Neural cell (in vitro differentiated cells): ENCODE measurements at regions not wholly inside any gene's neighbourhood (a gene's known extent, or its start where the extent isn't known, plus 50 kb on each side); places are given as distances from the start of the nearest gene placed in this dataset.

Experiments
- H2AFZ ChIP-seq: fragments of 200-600, 300-800 bp; sonication (generic), shearing (Covaris generic); 2 replicates; pipeline ENCODE4 v1.6.0; 2014; ENCODE audit warnings: low read depth, mild to moderate bottlenecking, antibody characterized with exemption, low read length, moderate library complexity
- H3F3A ChIP-seq: fragments of 200-600 bp; shearing (Covaris generic); 2 replicates; pipeline ENCODE4 v1.6.1; 2016; ENCODE audit warnings: mild to moderate bottlenecking, moderate library complexity, mixed read lengths, antibody characterized with exemption, low read length; ENCODE audit not compliant: insufficient read depth, poor library complexity, severe bottlenecking
- H3K27ac ChIP-seq: fragments of 200-600, 300-800 bp; sonication (generic), shearing (Covaris generic); 2 replicates; pipeline ENCODE4 v1.5.1; 2014; ENCODE audit warnings: mild to moderate bottlenecking, low read length, moderate library complexity
- H3K27me3 ChIP-seq: fragments of 300-800, 200-600 bp; sonication (generic), shearing (Covaris generic); 2 replicates; pipeline ENCODE4 v1.6.0; 2014; ENCODE audit warnings: mild to moderate bottlenecking, low read depth, low read length, moderate library complexity; ENCODE audit not compliant: insufficient read depth
- H3K36me3 ChIP-seq: fragments of 300-800, 200-600 bp; sonication (generic), shearing (Covaris generic); 2 replicates; pipeline ENCODE4 v1.5.1; 2014; ENCODE audit warnings: mild to moderate bottlenecking, antibody characterized with exemption, low read length, moderate library complexity; ENCODE audit not compliant: insufficient read depth
- H3K4me2 ChIP-seq: fragments of 300-800, 200-600 bp; sonication (generic), shearing (Covaris generic); 2 replicates; pipeline ENCODE4 v1.6.0; 2014; ENCODE audit warnings: mild to moderate bottlenecking, low read length
- H3K4me3 ChIP-seq: fragments of 300-800, 200-600 bp; sonication (generic), shearing (Covaris generic); 2 replicates; pipeline ENCODE4 v1.5.1; 2014; ENCODE audit warnings: mild to moderate bottlenecking, low read length, moderate library complexity
- H3K79me2 ChIP-seq: fragments of 200-600 bp; shearing (Covaris generic); replicated peaks from 2 replicates; pipeline ENCODE4 v1.6.0; 2014; ENCODE audit warnings: mild to moderate bottlenecking, low read length, moderate library complexity; ENCODE audit not compliant: insufficient read depth
- H3K9ac ChIP-seq: fragments of 300-800, 200-600 bp; sonication (generic), shearing (Covaris generic); 2 replicates; pipeline ENCODE4 v1.6.1; 2016; ENCODE audit warnings: mild to moderate bottlenecking, low read length, mixed read lengths
- H3K9me2 ChIP-seq: fragments of 200-600 bp; shearing (Covaris generic); 2 replicates; pipeline ENCODE4 v1.6.1; 2016; ENCODE audit warnings: mild to moderate bottlenecking, low read length, mixed read lengths; ENCODE audit not compliant: insufficient read depth
- H3K9me3 ChIP-seq: fragments of 200-600, 300-800 bp; sonication (generic), shearing (Covaris generic); 2 replicates; pipeline ENCODE4 v1.6.1; 2016; ENCODE audit warnings: mild to moderate bottlenecking, mixed run types, low read length, moderate library complexity, mixed read lengths
- H4K20me1 ChIP-seq: fragments of 200-600 bp; shearing (Covaris generic); 2 replicates; pipeline ENCODE4 v1.6.1; 2016; ENCODE audit warnings: mild to moderate bottlenecking, mixed run types; ENCODE audit not compliant: insufficient read depth
- CTCF ChIP-seq: fragments of 450-650 bp; IDR thresholded peaks from 2 replicates; pipeline ENCODE4 v1.5.1; 2014; ENCODE audit warnings: antibody characterized with exemption, mild to moderate bottlenecking, moderate library complexity; ENCODE audit not compliant: poor library complexity, severe bottlenecking
- EP300 ChIP-seq: fragments of 450-650 bp; conservative IDR thresholded peaks from 2 replicates; pipeline ENCODE4 v1.6.1; 2014; ENCODE audit warnings: antibody characterized with exemption, mild to moderate bottlenecking, moderate library complexity; ENCODE audit not compliant: poor library complexity, severe bottlenecking
- EZH2 ChIP-seq: fragments of 200-600, 300-800 bp; shearing (Covaris generic), sonication (generic); IDR thresholded peaks from 2 replicates; pipeline ENCODE4 v1.6.1; 2014; ENCODE audit warnings: antibody characterized with exemption, low read length, borderline replicate concordance, mild to moderate bottlenecking; ENCODE audit not compliant: insufficient read depth, poor library complexity, severe bottlenecking
- MXI1 ChIP-seq: fragments of 450-650 bp; conservative IDR thresholded peaks from 2 replicates; pipeline ENCODE4 v1.6.1; 2014; ENCODE audit warnings: antibody characterized with exemption, mild to moderate bottlenecking; ENCODE audit not compliant: poor library complexity, severe bottlenecking
- POLR2AphosphoS5 ChIP-seq: IDR thresholded peaks from 2 replicates; pipeline ENCODE4 v1.6.1; 2012
- RAD21 ChIP-seq: fragments of 450-650 bp; conservative IDR thresholded peaks from 2 replicates; pipeline ENCODE4 v1.6.1; 2014; ENCODE audit warnings: antibody characterized with exemption, mild to moderate bottlenecking, moderate library complexity
- REST ChIP-seq: IDR thresholded peaks from 2 replicates; pipeline ENCODE4 v1.6.1; 2012; ENCODE audit warnings: borderline replicate concordance
- SMC3 ChIP-seq: fragments of 450-650 bp; conservative IDR thresholded peaks from 2 replicates; pipeline ENCODE4 v1.6.1; 2014; ENCODE audit warnings: antibody characterized with exemption, mild to moderate bottlenecking, moderate library complexity; ENCODE audit not compliant: poor library complexity
- TAF1 ChIP-seq: IDR thresholded peaks from 2 replicates; pipeline ENCODE4 v1.6.1; 2012; ENCODE audit warnings: low read depth

- H2AFZ ChIP-seq, result no peak overlapping the region
- no peaks in the 10 kb centered on the region for H3K27me3 ChIP-seq
- no peak overlapping the region for H3K9ac ChIP-seq
- H3K27ac ChIP-seq, result no peak overlapping the region
- H3F3A ChIP-seq, result no peaks in the 10 kb centered on the region
- H3K79me2 ChIP-seq, result no peaks in the 10 kb centered on the region
- no peak overlapping the region for H3K4me3 ChIP-seq
- H4K20me1 ChIP-seq, result no peaks in the 10 kb centered on the region
- no peak overlapping the region for H3K4me2 ChIP-seq
- H3K9me3 ChIP-seq, result no peaks in the 10 kb centered on the region
- no peaks in the 10 kb centered on the region for H3K36me3 ChIP-seq
- TF ChIP-seq POLR2AphosphoS5 (no peak), RAD21 (no peak), EP300 (no peak), SMC3 (no peak), REST (no peak), TAF1 (no peak), EZH2 (no peak), CTCF (no peak), MXI1 (no peak)
- no peaks in the 10 kb centered on the region for H3K9me2 ChIP-seq
These were observed 245.2 kb upstream of the ADAMTS3 start for GRCh38 chr4:72814241-72814640.

DNA sequence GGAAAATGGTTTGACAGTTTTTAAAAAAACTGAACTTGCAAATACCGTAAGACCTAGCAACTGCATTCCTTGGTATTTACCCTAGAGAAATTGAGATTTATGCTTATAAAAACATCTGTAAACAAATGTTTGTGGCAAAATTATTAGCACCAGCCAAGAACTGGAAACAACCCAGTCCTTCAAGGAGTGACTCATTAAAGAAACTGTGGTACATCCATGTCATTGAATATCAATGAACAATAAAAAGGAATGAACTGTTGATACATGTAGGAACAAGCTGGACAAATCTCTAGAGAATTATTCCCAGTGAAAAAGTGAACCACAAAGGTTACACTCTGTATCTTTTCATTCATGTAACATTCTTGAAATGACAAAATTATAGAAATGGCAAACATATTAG lies 240.2 kb upstream of the ADAMTS3 start:
- TF ChIP-seq CTCF (no peak), MXI1 (no peak), SMC3 (no peak), REST (no peak), EP300 (no peak), POLR2AphosphoS5 (no peak), TAF1 (no peak), EZH2 (no peak), RAD21 (no peak)
- no peak overlapping the region for H2AFZ ChIP-seq
- H3K27ac ChIP-seq, result no peak overlapping the region
- H3K4me2 ChIP-seq, result no peak overlapping the region
- H3K79me2 ChIP-seq, result no peaks in the 10 kb centered on the region
- no peaks in the 10 kb centered on the region for H4K20me1 ChIP-seq
- no peak overlapping the region for H3K9ac ChIP-seq
- no peak overlapping the region for H3K4me3 ChIP-seq
- H3K27me3 ChIP-seq, result no peaks in the 10 kb centered on the region
- no peaks in the 10 kb centered on the region for H3K36me3 ChIP-seq
- H3K9me2 ChIP-seq, result no peaks in the 10 kb centered on the region
- H3F3A ChIP-seq, result no peaks in the 10 kb centered on the region
- no peaks in the 10 kb centered on the region for H3K9me3 ChIP-seq
